HCT116 (cell line): ENCODE measurements at regions not wholly inside any gene's neighbourhood (a gene's known extent, or its start where the extent isn't known, plus 50 kb on each side); places are given as distances from the start of the nearest gene placed in this dataset.

Experiments
- ATAC-seq: fragments of 200-7000 bp; cut with Tn5 transposase; 2 replicates; pipeline ENCODE4 v1.9.1; 2020; ENCODE audit warnings: mild to moderate bottlenecking, moderate library complexity
- BruUV-seq: library from RNA; stranded (reverse); fragments of 400-500 nt; replicated peaks from 2 replicates; lab custom pipeline; 2021; lab: Mats Ljungman, UMichigan
- CTCF ChIA-PET: fragments of 300-600 bp; sonication (Branson Sonifier 250); formaldehyde crosslinking; loops from one replicate; lab custom pipeline; 2021; ENCODE audit warnings: antibody characterized with exemption; lab: Charles Lee
- POLR2A ChIA-PET: fragments of 300-600, 350-600 bp; sonication (Branson Sonifier 250); formaldehyde crosslinking; loops from one replicate; lab custom pipeline; 2021; ENCODE audit warnings: antibody characterized with exemption; lab: Charles Lee
- RAD21 ChIA-PET, 2 experiments: fragments of 300-600 bp; sonication (Branson Sonifier 250); formaldehyde crosslinking; loops; one replicate each; lab custom pipeline; 2023; ENCODE audit warnings: low total read pairs in 2 of 2; ENCODE audit not compliant: uncharacterized antibody in 2 of 2, unreplicated experiment in 2 of 2, low non-redundant PET in 1 of 2; lab: Charles Lee
- DNase-seq: peaks from one replicate; pipeline ENCODE4 v3.0.0-alpha.2; 2010; ENCODE audit warnings: low read depth, low spot score
- H2AFZ ChIP-seq: fragments of 200-600 bp; shearing (Covaris generic), sonication (generic); 2 replicates; pipeline ENCODE4 v1.6.1; 2017; ENCODE audit warnings: low read depth, mixed run types, mixed read lengths, antibody characterized with exemption, low read length; ENCODE audit not compliant: poor library complexity, severe bottlenecking
- H3K27ac ChIP-seq: 2 replicates; pipeline ENCODE4 v1.5.1; 2012; ENCODE audit warnings: low read depth, low read length
- H3K27me3 ChIP-seq: fragments of 200-600 bp; sonication (generic); 2 replicates; pipeline ENCODE4 v1.6.1; 2016; ENCODE audit warnings: mixed run types, low read length, mixed read lengths; ENCODE audit not compliant: insufficient read depth
- H3K36me3 ChIP-seq, 2 experiments: fragments of 200-500 bp in 1 of 2; fragments of 200-600 bp in 1 of 2; sonication (Bioruptor generic) in 1 of 2; sonication (generic) in 1 of 2; 2 replicates each; pipeline versions ENCODE4 v1.5.1 to v1.6.1; 2014 to 2016; ENCODE audit warnings: low read length in 2 of 2, inconsistent platforms in 1 of 2, mixed read lengths in 1 of 2, mixed run types in 1 of 2; ENCODE audit not compliant: insufficient read depth in 2 of 2, control insufficient read depth in 1 of 2
- H3K4me1 ChIP-seq, 2 experiments: fragments of 200-600 bp in 1 of 2; sonication (generic) in 1 of 2; 2 replicates each; pipeline versions ENCODE4 v1.5.1 to v1.6.1; 2012 to 2017; ENCODE audit warnings: low read length in 2 of 2, inconsistent platforms in 1 of 2, mild to moderate bottlenecking in 1 of 2, mixed read lengths in 1 of 2, mixed run types in 1 of 2, moderate library complexity in 1 of 2; ENCODE audit not compliant: insufficient read depth in 2 of 2, control insufficient read depth in 1 of 2
- H3K4me2 ChIP-seq: fragments of 200-600 bp; sonication (generic); 2 replicates; pipeline ENCODE4 v1.6.1; 2017; ENCODE audit warnings: mixed run types, low read length, mixed read lengths
- H3K4me3 ChIP-seq, 2 experiments: fragments of 200-600 bp in 1 of 2; sonication (generic) in 1 of 2; replicated peaks in 1 of 2; 2 replicates each; pipeline ENCODE4 v1.5.1; 2011 to 2016; ENCODE audit warnings: low read length in 2 of 2, control low read depth in 1 of 2, low read depth in 1 of 2, mild to moderate bottlenecking in 1 of 2, mixed read lengths in 1 of 2, mixed run types in 1 of 2
- H3K79me2 ChIP-seq: fragments of 200-600 bp; sonication (generic); 2 replicates; pipeline ENCODE4 v1.6.1; 2017; ENCODE audit warnings: mild to moderate bottlenecking, mixed run types, low read length, moderate library complexity, mixed read lengths; ENCODE audit not compliant: insufficient read depth
- H3K9ac ChIP-seq: fragments of 200-600 bp; sonication (generic); 2 replicates; pipeline ENCODE4 v1.6.1; 2016; ENCODE audit warnings: low read length, mixed read lengths
- H3K9me2 ChIP-seq: fragments of 200-600 bp; sonication (generic), shearing (Covaris generic); 2 replicates; pipeline ENCODE4 v1.6.1; 2017; ENCODE audit warnings: mixed run types, mild to moderate bottlenecking, moderate library complexity; ENCODE audit not compliant: insufficient read depth
- H3K9me3 ChIP-seq, 2 experiments: fragments of 200-500 bp in 1 of 2; fragments of 200-600 bp in 1 of 2; sonication (Bioruptor generic) in 1 of 2; sonication (generic) in 1 of 2; 2 replicates each; pipeline ENCODE4 v1.6.1; 2014 to 2017; ENCODE audit warnings: low read length in 2 of 2, mixed read lengths in 2 of 2, inconsistent platforms in 1 of 2, low read depth in 1 of 2, mild to moderate bottlenecking in 1 of 2, mixed run types in 1 of 2, moderate library complexity in 1 of 2; ENCODE audit not compliant: control insufficient read depth in 1 of 2, insufficient read depth in 1 of 2
- H4K20me1 ChIP-seq: fragments of 200-600 bp; sonication (generic), shearing (Covaris generic); 2 replicates; pipeline ENCODE4 v1.6.1; 2017; ENCODE audit warnings: mixed run types, mild to moderate bottlenecking, moderate library complexity; ENCODE audit not compliant: insufficient read depth
- ATF3 ChIP-seq: IDR thresholded peaks from 2 replicates; pipeline ENCODE4 v1.6.1; 2012
- CBX3 ChIP-seq: IDR thresholded peaks from 2 replicates; pipeline ENCODE4 v1.6.1; 2012; ENCODE audit warnings: low read depth
- EZH2 ChIP-seq: fragments of 200-600 bp; sonication (generic); IDR thresholded peaks from 2 replicates; pipeline ENCODE4 v1.6.1; 2017; ENCODE audit warnings: antibody characterized with exemption, mixed run types
- MAX ChIP-seq: IDR thresholded peaks from 2 replicates; pipeline ENCODE4 v1.6.1; 2012
- POLR2A ChIP-seq: IDR thresholded peaks from 2 replicates; pipeline ENCODE4 v1.7.0; 2011; ENCODE audit warnings: borderline replicate concordance; ENCODE audit not compliant: insufficient read depth, insufficient read length; ENCODE audit errors: extremely low read depth
- RAD21 ChIP-seq: IDR thresholded peaks from 2 replicates; pipeline ENCODE4 v1.6.1; 2012; ENCODE audit warnings: low read depth, mild to moderate bottlenecking
- REST ChIP-seq: IDR thresholded peaks from 2 replicates; pipeline ENCODE4 v1.6.1; 2012; ENCODE audit warnings: low read depth
- SIN3A ChIP-seq: IDR thresholded peaks from 2 replicates; pipeline ENCODE4 v1.6.1; 2012; ENCODE audit warnings: low read depth
- SRF ChIP-seq: IDR thresholded peaks from 2 replicates; pipeline ENCODE4 v1.6.1; 2012; ENCODE audit warnings: low read depth
- YY1 ChIP-seq: IDR thresholded peaks from 2 replicates; pipeline ENCODE4 v1.6.1; 2011; ENCODE audit warnings: low read length, low read depth, moderate library complexity, mild to moderate bottlenecking; ENCODE audit not compliant: insufficient replicate concordance; ENCODE audit errors: extremely low read depth
- intact Hi-C: fragments of 100-400 bp; cut with micrococcal nuclease; formaldehyde crosslinking; loops from 2 replicates; pipeline ENCODE4 v1.10.0; 2022

GRCh38 chr5:103469288-103470040, 93.1 kb downstream of the NUDT12 start:
- Histone ChIP-seq H3K36me3 (no peaks in the 10 kb centered on the region), H2AFZ (no peak overlapping the region), H3K9me3 (no peaks in the 10 kb centered on the region), H3K4me3 (no peak overlapping the region), H3K4me1 (no peaks in the 10 kb centered on the region), H3K79me2 (no peaks in the 10 kb centered on the region), H3K27me3 (no peaks in the 10 kb centered on the region), H3K27ac (no peak overlapping the region), H4K20me1 (no peaks in the 10 kb centered on the region), H3K9ac (no peak overlapping the region), H3K9me2 (no peaks in the 10 kb centered on the region), H3K4me2 (no peak overlapping the region)
- intact Hi-C loops, result loop anchor here (10.0 kb wide), 2 partner anchors 425 to 915 kb away; no protein-coding TSS in a partner anchor
- ChIA-PET RAD21 (no interaction called here), CTCF (no interaction called here), POLR2A (no interaction called here)
- DNase-seq, result no peak
- BruUV-seq, result no TSS peak
- no peak for ATAC-seq
- no peak for TF ChIP-seq POLR2A

GRCh38 chr5:103467831-103468230, 94.8 kb downstream of the NUDT12 start:
- ATAC-seq (no peak), DNase-seq (no peak)
- intact Hi-C loops, result no loop called here
- Histone ChIP-seq H2AFZ (no peak overlapping the region), H3K9me2 (no peaks in the 10 kb centered on the region), H3K36me3 (no peaks in the 10 kb centered on the region), H3K79me2 (no peaks in the 10 kb centered on the region), H4K20me1 (no peaks in the 10 kb centered on the region), H3K27me3 (no peaks in the 10 kb centered on the region), H3K9ac (no peak overlapping the region), H3K4me1 (no peaks in the 10 kb centered on the region), H3K4me2 (no peak overlapping the region), H3K9me3 (no peaks in the 10 kb centered on the region), H3K4me3 (no peak overlapping the region), H3K27ac (no peak overlapping the region)
- ChIA-PET CTCF (no interaction called here), POLR2A (no interaction called here), RAD21 (no interaction called here)
- no peak for TF ChIP-seq SRF
- no peak for TF ChIP-seq SIN3A
- TF ChIP-seq POLR2A, result no peak
- no peak for TF ChIP-seq CBX3
- TF ChIP-seq REST, result no peak
- TF ChIP-seq EZH2, result no peak
- no peak for TF ChIP-seq MAX
- TF ChIP-seq YY1, result no peak
- no peak for TF ChIP-seq RAD21
- no peak for TF ChIP-seq ATF3
- no TSS peak for BruUV-seq
